GM18511 (cell line): ENCODE measurements at regions not wholly inside any gene's neighbourhood (a gene's known extent, or its start where the extent isn't known, plus 50 kb on each side); places are given as distances from the start of the nearest gene placed in this dataset.
"Not testable (repeated sequence)": the region's sequence is repeated elsewhere in the genome, so short reads cannot be mapped to it uniquely, and the experiment has no call there.

Experiments used
- ATAC-seq: cut with Tn5 transposase; IDR thresholded peaks from one replicate; pipeline ENCODE4 v1.9.1; 2021; ENCODE audit warnings: mild to moderate bottlenecking, moderate library complexity; ENCODE audit not compliant: unreplicated experiment

DNA sequence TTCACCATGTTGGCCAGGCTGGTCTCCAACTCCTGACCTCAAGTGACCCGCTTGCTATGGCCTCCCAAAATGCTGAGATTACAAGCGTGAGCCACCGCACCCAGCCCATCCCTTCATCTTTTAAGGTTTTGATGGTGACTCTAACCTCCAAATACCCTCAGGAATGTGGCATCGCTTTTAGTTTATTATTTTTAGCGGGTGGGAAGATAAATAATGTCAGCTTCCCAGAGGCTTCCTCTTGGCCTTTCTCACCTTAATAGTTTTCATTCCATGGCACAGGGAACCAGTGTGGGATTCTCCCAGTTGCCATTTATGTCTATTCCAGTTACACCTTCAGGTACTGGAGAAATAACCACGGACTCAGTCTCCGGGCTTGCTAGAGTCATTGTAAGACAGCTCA is 92.1 kb upstream of the LRRN2 start:
- ATAC-seq = no peak

DNA sequence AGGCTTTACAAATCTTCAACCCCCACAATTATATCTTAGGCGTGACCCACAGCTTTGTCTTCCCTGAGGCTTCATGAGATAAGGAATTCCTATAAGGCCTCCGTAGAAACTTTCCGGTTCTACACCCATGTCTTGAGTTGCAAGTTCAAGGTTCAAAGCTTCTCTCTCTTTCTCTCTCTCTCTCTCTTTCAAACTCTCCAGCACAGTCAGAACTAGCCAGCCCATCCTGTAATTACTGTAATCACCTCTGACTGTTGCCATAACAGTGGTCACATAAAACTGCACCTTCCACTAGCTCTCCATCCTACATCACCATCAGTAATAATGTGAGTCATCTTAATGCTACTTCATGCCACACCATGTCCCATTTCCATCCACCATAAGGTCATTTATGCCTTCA is 90.0 kb upstream of the NFASC start:
- ATAC-seq = no peak

DNA sequence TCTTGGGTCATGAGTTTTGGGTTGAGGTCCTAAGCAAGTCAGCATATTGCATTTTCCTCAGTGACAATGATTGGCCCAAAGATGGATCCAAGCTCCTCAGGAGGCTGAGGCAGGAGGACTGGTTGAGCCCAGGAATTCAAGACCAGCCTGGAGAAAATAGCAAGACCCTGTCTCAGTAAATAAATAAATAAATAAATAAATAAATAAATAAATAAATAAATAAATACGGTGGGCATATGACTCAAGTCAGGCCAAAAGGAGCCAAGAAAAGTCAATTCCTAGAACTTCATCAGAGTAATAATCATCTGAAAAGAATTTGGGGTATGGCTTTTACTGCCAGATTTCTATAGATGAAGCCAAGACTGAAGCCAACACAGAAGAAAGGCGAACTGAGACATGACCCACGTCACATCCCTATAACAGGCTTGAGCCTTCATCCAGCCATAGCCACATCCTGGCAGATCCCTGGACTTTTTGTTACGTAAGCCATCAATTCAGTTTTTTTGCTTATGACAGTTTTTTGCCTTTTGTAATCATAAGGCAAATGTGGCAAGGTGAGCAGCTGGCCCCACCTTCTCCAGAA is 88.5 kb upstream of the NFASC start:
- ATAC-seq = no peak

DNA sequence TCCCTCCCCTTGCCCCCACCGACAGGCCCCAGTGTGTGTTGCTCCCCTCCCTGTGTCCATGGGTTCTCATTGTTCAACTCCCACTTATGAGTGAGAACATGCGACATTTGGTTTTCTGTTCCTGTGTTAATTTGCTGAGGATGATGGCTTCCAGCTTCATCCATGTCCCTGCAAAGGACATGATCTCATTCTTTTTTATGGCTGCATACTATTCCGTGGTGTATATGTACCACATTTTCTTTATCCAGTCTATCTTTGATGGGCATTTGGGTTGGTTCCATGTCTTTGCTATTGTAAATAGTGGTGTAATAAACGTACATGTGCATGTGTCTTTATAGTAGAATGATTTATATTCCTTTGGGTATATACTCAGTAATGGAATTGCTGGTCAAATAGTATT is 85.6 kb upstream of the NFASC start:
- not testable (repeated sequence) for ATAC-seq

DNA sequence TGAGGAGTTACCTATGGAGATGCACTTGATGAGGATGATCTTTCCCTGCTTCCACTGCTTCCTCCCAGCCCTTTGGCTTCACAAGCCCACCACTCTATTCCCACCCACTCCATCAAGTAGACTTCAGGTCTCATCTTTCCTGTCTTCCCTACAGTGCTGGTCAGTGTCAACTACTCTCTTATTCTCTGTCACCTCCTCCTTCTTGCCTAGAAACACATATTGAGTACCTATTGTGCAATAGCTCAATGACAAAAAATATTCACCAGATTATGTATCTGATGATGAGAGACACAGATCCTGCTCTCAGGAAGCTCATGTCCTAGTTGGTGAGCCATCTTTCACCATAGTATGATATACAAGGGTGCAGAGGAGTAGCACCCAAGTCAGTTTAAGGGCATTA is 82.2 kb upstream of the NFASC start:
- ATAC-seq = no peak

DNA sequence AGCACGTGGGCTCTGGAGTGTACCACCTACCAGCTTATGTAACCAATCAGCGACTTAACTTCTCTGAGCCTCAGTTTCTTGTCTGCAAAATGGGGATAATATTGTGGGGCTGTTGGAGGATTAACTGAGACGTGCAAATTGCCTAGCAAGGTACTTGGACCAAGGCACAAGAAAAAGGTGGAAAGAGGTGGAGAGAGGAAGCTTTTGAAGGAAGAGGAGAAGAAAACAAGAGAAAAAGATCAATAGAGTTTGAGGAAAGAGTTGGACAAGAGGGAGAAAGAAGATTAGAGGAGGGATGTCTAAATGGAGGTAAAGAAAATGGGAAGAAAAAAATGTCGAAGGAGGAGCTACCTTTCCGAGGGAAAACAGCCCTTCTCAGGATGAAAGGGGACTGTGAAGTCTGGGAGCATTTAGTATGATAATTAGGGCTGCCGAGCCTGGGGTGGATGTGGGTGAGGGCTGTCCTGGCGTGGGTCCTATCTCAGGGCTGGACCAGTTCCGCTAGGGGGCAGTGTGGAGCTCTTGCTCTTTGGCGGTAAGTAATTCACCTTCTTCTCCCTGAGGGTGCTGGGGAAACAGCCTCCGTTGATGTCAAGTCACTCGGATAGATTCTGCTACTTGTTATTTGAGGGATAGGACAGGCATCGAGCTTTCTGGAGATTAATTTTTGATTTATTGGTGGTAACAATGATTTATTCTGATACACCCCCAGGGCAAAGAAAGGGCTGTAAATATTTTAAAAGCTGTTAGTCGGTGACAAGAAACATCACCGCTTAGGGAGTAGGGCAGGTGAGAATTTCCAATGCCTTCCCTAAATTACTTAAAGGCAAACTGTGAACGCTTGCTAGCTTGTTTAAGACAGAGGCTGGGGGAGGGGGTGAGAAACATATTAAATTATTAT is 79.0 kb upstream of the NFASC start:
- no peak for ATAC-seq

DNA sequence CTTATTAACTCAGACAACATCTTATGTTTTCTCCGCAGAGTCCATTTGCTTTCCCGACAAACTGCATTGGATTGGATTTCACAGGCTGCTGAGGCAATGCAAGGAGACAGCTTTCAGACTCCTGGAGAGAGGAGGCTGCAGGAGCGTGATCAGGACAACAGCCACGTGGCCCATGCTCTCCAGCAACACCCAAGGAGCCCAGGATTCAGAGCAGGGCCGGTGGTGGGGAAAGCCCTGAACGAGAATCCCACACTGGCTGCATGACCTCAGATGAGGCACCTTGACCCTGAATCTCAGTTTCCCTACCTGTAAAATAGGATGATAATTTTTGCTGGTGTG is 78.3 kb upstream of the NFASC start:
- ATAC-seq = no peak

DNA sequence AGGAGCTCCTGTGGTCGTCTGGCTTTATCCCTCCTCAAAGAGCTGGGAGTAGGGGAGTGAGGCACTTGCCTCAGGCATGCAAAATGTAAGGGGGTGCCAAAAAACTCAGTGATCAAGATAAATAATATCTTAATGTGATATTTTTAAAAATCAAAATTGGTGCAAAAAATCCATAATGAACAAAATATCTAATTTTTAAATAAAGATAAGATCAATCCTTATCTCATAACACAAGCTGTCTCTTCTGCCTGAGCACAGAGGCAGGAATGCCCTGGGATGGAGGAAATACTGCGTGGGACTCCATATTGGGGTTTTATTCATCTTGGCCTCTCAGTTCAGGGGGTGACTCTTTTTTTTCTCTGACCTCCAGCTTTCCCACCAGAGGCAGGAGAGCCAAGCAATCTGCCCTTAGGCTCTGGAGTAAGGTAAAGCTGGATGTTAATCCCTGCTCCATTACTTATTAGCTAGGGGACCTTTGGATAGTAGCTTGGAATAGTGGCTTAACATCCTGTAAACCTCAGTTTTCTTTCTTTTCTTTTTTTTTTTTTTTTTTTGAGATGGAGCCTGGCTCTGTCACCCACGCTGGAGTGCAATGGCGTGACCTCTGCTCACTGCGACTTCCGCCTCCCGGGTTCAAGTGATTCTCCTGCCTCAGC is 77.3 kb upstream of the NFASC start:
- ATAC-seq = no peak

DNA sequence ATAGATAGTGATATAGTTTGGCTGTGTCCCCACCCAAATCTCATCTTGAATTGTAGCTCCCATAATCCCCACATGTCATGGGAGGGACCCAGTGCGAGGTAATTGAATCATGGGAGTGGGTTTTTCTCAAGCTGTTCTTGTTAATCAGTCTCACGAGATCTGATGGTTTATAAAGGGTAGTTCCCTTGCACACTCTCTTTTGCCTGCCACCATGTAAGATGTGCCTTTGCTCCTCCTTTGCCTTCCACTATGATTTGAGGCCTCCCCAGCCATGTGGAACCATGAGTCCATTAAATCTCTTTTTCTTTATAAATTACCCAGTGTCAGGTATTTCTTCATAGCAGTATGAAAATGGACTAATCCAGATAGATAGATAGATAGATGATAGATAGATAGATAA is 73.8 kb upstream of the NFASC start:
- not testable (repeated sequence) for ATAC-seq

DNA sequence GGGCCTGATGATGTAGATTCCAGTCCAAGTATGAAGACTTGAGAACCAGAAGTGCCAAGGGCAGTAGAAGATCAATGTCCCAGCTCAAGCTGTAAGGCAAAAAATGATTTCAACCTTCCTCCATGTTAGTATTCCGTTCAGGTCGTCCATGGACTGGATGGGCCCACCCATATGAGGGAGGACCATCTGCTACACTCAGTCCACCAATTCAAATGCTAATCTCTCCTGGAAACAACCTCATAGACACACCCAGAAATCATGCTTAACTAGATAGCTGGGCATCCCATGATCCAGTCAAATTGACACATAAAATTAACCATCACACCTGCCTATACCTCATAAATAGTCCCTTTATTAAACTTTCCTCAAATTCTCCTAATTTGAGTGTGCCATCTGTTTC is 73.3 kb upstream of the NFASC start:
- no peak for ATAC-seq

DNA sequence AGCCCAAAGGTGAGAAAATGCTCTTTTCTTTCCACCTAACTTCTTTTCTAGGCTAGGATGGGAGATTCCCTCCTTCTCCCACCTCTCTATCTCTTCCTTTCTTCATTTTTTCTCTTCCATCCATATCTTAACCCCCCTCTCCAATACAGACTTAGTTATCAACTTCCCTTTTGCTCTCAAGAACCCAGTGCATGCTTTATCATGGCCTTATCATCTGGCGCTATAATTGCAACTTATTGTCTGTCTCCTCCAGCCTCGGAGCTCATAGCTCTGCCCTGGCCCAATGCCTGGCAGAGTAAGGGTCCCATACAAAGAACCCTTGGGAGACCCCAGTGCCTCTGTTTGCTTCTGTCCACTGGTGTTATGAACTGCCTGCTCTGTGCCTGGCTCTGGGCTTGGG is 71.0 kb upstream of the NFASC start:
- ATAC-seq = no peak

DNA sequence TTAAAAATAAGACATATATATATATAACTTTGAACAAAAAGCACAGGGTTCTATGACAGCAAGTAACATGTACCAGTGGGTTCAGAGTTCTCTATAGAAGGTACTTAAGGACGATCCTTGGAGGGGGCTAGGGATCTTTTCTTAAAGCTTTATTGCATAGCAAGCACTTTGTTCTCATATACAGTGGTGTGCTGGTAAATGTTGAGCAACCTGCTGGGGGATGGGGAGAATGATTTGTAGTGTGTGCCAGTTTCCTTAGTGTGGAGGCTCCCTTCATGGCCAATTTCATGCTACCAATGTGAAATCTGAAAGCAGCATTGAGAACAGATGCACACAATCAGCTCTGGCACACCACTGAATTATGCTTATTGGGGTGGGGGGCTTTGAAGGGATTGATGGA is 69.5 kb upstream of the NFASC start:
- ATAC-seq = no peak

DNA sequence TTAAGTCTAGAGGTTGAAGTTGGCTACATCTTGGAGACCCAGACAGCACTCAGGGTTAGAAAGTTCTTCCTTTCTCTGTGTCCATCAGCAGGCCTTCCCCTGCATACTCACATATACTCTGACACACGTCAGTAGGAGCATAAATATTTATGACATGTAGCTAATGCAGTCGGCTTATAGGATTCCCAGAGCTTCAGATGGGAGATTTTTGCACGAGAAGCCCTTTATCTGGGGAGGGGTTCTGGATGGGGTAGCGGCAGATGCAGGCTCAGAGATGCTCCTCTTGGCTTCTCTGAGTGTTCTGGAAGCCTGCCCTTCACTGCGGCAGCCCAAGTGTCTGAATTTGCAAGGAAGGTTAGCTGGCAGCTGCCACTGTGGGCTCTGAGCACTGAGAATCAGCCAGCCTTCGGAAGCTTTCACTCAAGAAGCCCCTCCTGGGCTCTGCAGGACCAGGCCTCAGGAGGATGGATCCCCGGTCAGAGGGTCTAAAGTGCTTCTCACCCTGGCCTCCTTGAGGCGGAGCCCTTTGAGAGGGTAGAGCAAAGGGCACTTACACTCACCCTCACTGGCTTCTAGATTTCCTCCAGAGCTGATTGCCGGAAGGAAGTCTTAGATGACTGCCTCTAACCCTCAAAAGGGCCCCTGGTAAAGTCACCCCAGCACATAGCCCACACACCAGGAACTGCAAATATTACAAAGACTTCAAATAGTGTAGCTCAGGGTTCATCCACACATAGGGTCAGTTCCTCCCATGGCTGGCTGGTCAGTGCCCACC is 68.1 kb upstream of the NFASC start:
- no peak for ATAC-seq

DNA sequence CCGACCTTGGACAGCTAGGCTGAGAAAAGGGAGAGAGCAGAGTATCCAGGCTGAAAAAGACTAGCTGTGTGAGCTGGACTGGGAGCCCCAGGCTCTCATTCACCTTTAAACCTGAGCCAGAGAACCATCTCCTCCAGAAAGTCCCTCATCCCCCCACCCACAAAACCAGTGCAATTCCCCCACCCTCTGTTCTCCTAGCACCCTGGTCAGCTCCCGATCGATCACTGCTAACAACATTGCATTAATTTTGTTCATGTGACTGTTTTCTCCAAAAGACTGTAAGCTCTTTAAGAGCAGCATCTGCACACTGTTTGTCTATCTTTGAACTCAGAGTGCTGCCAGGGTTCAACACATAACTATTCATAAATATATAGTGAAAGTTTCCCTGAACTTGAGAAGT is 67.1 kb upstream of the NFASC start:
- ATAC-seq = no peak

DNA sequence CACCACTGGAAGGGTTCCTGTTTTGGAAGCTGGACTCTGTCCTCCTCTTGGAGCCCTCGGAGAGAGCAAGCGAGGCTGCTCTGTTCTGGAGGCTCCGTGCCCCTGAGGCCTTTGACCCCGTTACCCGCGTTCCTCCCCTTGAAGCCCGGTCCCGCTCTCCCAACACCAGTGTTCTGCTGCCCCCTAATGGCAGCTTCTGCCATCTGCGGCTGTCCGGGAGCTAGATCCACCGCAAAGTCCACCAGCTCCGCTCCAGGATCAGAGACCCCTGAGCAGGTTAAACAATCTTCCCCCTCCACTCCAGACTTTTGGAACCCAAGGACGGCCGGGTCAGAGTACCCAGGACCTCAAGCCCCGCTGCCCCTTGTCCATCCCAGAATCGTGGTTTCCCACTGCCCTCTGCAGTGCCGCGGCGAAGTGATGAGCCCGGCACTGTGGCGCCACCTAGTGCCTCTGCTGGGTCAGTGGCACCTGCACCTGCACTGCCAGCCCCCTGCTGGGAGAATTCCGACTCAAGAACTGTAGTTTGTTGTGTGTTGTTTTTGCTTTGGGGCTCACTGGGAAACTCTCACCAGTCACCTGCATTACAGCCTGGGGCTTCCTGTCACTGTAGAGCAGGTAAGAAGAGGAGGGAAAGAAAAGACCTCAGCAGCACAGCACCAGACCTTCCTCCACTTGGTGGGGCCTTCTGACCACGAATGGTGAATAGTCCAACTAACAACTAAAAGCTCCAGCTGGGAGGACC is 63.5 kb upstream of the NFASC start:
- peak; percentile 91 for ATAC-seq

DNA sequence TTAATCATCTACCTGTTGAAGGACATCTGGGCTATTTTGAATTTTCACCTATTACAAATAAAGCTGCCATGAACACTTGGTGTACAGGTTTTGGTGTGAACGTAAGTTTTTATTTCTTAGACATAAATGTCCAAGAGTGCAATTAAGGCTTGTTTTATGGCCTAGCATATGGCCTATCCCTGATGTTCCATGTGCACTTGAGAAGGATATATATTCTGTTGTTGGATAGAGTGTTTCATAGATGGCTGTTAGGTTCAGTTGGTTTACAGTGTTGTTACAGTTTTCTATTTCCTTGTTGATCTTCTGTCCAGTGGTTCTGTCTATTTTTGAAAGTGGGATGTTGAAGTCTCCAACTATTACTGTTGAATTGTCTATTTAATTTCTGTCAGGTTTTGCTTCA is 61.2 kb upstream of the NFASC start:
- ATAC-seq = no peak

DNA sequence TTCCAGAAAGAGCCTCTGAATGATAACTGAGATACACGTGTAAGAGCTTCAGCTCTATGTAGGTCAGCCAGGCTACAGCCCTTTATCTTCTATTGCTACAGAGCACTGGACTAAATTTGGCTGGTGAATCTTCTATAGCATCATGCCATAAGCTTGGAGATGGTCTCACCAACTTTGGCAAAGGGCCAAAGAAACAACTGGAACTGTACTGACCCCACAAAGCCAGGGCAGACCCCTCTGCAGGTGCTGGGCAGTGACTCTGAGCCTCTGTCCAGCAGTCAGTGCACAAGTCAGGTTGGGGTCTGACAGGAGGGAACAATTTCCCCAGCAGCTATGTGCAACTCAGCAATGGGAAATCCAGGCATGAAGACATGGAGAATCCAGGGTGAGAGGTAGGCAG is 57.8 kb upstream of the NFASC start:
- ATAC-seq = no peak

DNA sequence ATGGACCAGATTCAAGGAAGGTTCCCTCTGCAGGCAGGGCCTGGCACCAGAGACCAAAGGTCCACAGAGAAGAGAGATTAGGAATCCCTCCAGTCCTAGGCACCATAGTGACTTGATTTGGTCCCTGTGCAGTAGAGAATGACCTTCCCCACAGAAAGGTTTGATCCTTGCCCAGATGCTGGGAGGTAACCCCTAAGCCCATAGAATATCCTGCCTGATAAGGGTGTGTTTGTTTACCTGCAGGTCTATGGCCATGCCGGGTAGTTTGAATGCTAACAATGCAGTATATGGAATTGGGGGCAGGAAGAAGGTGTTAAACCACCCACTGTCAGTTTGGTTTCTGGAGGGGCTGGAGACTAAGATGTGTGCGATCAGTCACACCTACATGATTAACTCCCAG is 57.1 kb upstream of the NFASC start:
- no peak for ATAC-seq

DNA sequence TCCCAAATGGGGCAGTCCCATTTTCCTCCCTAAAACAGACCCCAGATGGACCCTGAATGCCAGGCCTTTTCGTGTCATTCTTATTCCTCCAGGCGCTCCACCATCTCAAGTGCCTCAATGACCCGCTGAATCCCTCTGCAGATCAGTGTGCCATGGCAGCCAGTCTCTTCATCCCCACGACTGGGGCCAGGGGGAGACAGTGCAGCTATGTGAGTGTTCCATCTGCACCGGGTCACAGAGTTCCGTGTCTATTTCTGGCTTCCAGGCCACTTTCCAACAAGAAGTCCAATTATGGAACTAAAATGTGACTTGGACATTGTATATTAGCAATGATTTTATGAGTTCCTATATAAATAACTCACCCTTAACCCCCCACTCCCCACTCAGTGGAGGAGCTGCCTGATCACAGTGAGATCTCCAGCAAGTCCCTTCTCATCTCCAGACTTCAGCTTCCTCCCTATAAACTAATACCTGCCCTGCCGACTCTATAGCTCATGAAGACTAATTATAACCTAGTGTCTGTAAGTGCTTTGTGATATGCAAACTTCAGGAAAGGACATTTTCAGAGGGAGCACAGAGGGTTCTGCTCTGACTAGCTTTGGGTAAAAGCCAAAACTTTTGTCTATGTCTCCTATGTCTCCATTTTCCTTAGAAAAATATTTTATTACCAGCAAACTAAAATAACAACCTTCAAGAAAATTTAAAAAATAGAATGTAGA is 56.3 kb upstream of the NFASC start:
- no peak for ATAC-seq

DNA sequence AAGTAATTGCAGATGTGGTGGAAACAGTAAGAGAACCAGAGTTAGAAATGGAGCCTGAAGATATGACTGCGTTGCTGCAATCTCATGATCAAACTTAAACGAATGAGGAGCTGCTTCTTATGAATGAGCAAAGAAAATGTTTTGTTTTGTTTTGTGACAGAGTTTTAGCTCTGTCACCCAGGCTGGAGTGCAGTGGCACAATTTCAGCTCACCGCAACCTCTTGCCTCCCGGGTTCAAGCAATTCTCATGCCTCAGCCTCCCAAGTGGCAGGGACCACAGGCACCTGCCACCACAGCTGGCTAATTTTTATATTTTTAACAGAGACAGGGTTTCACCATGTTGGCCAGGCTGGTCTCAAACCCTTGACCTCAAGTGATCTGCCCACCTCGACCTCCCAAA is 53.3 kb upstream of the NFASC start:
- ATAC-seq = no peak
